ENCODE measurements at regions not wholly inside any gene's neighbourhood (a gene's known extent, or its start where the extent isn't known, plus 50 kb on each side); places are given as distances from the start of the nearest gene placed in this dataset.

- ATAC-seq = no peak
Observed at GRCh38 chr1:218584418-218585155, 239.5 kb downstream of the TGFB2 start.

DNA sequence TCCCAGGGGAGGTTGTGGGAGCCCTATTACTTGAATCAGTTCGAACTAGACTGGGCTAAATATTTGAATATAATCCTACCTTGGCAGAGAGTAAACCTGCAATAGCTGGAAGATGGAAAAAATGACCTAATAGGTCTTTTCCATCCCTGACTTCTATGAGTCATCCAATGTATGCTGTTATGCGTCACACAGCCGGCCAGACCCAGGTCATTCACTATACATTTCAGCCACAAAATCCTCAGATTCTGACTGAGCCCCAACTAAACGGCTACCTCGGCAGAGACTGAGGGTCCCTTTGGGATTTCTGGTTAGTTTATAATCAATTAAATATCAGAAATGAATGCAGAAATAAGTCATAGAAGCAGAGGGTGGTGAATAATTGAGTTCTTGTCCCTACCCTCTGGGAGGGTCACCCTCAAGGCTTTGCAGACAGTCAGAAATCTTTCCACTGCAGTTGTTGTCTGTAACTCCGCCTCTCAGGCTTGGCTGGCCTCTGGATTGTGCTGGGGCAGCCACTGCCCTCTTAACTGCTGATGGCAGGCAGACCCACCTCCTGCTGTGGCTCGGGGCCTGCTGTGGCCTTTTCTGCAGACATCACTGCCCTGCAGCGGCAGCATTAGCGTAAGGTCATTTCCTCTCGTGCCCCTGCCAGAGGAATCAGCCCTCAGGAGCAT, 240.5 kb downstream of the TGFB2 start:
- ATAC-seq = no peak

DNA sequence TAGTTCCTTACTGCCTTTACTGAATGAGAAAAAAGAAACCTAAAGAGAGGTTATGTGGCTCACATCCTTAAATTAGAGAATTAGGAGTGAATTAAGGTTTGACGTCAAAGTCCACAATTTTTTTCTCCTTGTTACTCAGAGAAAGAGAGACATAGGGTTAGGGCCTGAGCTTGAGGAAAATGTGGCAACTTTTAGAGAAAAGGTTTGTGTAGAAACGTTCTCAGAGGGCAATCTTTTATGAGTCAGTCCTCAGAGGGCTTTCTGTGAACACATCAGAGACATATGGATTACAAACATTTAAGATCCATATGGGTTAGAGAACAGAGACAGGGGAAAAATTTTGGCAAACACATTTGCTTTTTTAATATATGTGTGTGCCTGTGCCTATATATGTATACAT, 242.8 kb downstream of the TGFB2 start:
- no peak for ATAC-seq

DNA sequence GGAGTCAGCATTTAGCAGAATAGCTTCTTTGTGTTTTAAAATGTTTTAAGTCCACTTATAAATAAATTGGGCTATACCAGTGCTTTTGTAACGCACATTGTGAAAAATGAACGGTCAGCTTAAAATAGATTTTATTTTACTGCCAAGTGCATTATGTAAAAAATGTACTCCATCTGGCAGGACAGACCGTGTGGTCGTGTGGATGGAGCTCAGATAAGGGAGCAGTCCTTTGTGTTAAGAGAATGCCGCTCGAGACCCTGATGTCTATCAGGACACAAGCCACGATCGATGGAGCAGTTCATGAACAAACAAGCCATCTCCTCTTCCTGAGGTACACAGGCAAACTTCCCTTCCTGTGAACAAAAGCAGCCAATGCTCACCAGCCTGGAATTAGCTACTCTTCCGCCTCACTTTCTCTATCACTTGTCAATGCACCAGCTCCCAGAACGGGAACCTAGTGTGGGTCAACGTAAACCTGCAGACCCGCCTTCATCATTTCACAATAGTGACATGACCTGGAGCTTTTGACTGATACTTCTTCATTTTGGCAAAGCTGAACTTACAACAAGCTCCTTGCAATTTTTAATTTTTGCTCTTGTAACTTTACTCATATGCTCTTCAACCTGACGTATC, 243.5 kb downstream of the TGFB2 start:
- ATAC-seq = no peak

DNA sequence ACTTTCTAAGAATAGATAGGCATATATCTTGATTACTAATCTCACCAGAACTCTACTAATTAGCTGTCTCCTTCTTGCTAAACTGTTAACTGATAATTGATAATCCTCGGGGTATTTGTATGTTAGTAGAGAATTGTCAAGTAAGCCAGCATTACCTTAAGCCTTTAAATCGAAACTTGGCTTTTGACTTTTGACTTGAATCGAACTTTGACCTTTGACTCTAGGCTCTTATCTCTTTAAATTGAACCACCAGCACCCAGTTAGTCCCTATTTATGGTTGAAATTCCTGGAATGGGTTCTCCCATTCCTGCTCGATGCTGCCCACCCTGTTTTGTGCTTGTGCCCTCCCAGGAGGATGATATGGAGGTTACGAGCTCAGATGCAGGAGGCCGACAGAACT, 244.4 kb downstream of the TGFB2 start:
- ATAC-seq = no peak

- no peak for ATAC-seq
Observed at GRCh38 chr1:218591966-218592365, 246.8 kb downstream of the TGFB2 start.

- no peak for ATAC-seq
Observed at GRCh38 chr1:218592688-218593087, 247.6 kb downstream of the TGFB2 start.

- no peak for ATAC-seq
Observed at GRCh38 chr1:218600968-218601367, 255.8 kb downstream of the TGFB2 start.

GRCh38 chr1:218604217-218604616, 259.1 kb downstream of the TGFB2 start:
- ATAC-seq = no peak

DNA sequence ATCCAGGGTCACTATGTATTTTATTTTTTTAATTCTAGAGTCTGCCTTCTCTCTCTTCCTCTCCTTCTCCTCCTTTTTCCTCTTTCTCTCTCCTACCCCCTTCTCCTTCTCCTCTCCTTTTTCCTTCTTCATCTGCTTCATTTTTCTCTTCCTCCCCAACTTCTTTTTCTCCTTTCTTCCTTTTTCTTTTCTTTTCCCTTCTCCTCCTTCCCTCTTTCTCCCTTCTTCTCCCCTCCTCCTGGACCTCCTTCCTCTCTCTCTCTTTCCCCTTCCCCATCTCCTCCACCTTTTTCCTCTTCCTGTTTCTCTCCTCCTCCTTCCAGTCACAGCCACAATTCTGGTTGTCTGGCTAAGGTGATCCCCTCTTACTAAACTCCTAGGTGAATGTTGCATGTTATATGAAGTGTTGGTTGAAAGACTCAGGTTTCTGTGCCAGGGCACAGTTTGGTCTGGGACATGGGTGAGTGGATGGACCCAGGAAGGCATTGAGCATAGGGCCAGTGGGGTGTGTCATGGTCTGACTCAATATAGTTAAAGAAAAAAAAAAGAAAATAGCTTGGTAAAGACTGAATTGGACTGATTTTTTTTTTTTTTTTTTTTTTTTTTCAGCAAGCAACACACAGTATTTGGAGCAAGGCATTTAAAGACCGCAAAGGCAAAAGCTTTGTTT, 266.9 kb downstream of the TGFB2 start:
- no peak for ATAC-seq

GRCh38 chr1:218613105-218613504, 268.0 kb downstream of the TGFB2 start:
- no peak for ATAC-seq

GRCh38 chr1:218614031-218614430, 268.9 kb downstream of the TGFB2 start:
- ATAC-seq = no peak

DNA sequence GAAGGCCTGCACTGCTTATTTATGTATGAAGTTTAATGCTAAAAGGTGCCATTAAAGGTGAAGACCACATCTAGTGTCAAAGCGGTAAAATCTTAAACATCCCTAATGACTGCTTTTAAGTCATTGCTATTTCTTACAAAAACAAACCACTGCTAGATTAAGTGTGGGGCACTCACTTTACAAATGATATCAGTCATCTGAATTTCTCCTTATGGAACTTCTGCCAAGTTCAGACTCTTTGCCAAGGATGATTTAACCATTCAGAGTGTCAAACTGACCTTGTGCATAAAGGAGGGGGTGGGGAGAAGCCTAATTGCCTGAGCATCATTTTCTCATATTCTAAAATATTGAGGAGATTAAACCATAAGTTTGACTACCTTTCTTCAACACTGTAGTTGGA, 271.5 kb downstream of the TGFB2 start:
- no peak for ATAC-seq

DNA sequence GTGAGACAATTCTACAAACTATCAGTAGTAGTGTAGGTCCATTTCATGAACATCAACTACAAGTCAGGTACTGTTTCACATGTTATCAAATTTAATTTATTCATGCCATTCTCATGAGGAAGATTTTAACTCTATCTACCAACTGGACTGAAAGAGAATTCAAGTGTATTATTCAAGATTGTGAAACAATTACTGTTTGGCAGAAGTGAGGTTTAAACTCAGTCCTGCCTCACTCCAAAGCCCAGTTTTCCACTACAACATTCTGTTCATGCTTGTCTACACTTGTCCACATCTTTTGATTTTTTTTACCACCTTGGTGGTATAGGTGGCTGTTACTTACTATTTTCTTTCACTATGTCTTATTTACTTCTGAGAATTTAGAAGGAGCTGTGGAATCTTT, 272.9 kb downstream of the TGFB2 start:
- no peak for ATAC-seq

DNA sequence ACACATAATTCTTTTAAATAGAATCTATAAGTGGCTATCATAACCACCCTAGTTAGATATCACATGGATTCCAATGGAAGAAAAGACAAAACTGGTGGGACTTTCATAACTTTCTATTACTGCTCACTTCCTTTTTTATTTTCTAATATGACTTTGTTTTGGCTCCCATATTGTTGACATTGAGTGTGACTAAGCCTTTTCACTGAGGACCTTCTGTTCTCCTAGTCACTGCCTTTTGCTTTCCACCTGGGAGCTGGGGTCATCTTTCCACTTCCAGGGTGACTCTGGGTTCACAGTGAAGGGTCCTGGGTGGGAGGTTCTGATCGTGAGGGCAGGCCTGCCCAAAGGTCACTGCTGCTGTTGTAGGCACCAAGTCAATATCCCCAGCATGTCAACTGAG, 275.8 kb downstream of the TGFB2 start:
- no peak for ATAC-seq

- ATAC-seq = no peak
Observed at GRCh38 chr1:218624052-218624451, 278.9 kb downstream of the TGFB2 start.

DNA sequence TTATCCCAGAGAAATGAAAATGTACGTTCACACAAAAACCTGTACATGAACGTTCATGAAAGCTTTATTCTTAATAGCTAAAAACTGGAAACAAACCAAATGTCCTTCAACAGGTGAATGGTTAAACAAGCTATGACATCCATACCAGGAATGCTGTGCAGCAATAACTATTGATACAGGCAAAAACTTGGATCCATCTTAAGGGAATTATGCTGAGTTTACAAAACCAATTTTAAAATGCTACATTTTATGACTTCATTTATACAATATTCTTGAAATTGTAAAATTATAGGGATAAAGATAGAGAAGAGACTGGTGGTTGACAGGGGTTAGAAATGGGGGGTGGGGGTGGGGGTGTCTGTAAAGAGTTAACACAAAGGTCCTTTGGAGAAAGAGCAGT, 280.3 kb downstream of the TGFB2 start:
- ATAC-seq = no peak

DNA sequence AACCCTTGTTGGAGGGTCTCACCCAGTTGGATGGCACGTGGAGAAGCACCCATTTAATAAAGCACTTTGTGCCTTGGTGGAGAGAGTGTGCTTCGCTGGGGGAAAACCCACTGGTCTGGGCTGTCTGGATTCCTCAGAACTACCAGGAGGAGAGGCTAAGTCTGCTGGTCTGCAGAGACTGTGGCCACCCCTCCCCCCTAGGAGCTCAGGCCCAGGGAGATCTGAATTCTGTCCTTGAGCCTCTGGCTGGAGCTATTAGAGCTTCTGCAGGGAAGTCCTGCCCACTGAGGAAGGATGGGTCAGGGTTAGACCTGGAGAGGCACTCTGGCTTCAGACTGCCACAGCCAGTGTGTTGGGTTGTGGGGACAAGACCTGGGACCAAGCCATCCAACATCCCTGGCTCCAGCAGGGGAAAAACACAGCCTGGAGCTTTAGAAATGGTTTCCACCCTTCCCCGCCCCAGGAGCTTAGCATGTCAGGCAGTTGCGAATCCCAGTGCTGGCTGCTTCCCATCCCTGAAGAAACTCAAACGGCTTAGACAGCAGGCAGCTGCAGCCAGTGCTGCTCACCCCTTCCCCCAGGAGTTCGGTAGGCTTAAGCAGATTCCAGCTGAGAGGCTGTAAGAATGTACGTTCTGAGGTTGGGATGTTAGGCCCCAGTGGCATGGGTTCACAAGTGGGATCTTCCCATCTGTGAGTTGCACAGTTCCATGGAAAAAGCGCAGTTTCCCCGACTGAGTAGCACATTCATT, 288.3 kb downstream of the TGFB2 start:
- no peak for ATAC-seq

DNA sequence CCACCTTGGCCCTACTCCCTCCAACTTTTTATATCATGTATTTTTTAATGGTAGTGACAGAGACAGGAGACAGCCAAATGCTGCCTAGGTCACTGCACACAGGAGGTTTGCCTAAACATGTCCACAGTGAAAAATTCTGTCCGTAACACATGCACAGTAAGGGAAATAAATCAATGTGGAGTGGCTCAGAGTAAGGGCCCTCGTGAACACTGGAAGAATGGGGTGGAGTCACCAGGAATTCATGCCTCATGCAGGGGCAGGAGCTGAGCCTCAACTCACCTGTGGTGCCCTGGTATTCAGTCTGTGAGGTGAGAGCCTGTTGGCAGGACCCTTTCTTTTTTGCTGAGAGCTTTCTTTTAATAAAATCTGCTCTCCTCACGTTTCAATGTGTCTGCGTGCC, 289.1 kb downstream of the TGFB2 start:
- no peak for ATAC-seq

DNA sequence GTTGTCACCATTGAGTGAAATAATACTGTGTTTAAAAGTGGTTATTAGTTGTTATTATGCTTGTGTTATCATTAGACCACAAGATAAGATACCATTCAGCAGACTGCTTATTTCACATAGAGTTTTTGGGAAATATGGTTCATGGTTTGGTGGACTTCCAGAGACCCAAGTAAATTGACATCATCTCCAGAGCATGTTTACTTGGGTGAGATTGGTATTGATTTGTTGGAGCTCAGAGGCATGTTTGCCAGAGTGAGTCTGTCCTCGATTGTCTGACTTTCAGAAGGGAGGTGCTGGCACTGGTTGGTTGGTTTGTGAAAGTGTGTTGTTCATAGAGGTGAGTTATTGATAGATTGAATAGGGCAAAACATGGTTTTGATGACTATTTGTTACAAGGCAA, 291.4 kb downstream of the TGFB2 start:
- ATAC-seq = no peak

DNA sequence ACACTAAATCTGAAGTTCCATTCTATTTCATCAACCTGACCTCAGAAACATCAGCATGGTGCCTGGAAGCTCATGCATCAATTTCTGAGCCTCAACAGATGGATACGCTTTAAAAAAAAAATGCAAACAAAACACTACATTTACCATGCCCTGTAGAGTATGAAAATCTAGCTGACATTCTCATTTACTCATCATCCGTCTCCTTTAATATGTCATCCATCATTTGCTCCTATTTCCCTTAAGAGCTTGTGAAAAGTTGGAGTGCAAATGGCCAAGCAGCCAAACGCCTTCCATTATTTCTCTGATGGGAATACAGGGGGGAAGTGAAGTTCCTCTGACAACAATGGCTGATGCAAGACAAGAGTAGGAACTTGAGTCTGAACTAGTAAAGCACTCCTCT, 295.0 kb downstream of the TGFB2 start:
- no peak for ATAC-seq

DNA sequence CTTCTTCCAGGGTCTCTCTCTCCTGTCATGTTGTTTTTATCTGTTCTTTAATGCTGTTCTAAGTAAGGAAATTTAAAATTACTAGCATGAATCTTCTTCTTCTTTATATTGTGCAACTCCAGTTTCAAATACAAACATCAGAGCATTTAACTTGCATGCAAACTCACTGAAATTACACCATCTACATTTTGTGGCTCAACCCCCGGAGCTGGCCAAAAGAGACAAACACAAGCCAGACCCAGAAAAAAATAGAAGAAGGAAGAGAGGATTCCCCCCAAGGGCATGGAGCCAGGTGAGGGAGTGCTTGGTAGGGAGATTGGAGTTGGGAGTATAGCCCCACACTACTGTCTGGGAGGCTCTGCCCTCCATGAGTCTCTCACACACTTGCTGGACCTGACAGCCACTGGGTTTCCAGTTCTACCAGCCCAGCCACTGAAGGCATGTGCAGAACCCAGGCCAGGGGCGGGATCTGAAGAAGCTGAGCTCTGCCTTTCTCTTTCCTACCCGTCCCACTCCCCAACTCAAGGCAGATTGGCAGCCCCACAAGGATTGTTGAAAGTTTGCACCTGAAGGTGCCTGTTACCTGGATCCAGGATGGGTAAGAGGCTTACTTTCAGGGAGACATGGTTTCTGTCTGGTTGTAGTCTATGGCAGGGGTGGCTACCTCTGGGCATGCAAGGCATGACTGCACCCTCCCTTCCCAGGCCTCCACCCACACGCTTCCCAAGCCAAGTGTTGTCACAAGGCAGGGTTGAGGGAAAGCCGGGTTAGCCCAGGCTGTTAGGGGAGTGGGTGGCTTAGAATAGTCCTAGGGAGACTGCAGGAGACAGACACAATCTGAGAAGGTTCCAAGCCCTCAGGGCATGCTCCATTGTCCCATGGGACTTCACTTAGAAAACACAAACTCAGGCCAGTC, 297.2 kb downstream of the TGFB2 start:
- ATAC-seq = no peak

Measured in activated CD4-positive, CD25-positive, alpha-beta regulatory T cell treated with anti-CD3 and anti-CD28 coated beads, Interleukin-2, amount 50 U/mL, for 24 hours (primary cell).